HG02938 (cell line): ENCODE measurements at regions not wholly inside any gene's neighbourhood (a gene's known extent, or its start where the extent isn't known, plus 50 kb on each side); places are given as distances from the start of the nearest gene placed in this dataset.

ENCODE experiments used
- ATAC-seq: cut with Tn5 transposase; IDR thresholded peaks from one replicate; pipeline ENCODE4 v1.9.1; 2021; ENCODE audit warnings: mild to moderate bottlenecking, moderate library complexity; ENCODE audit not compliant: unreplicated experiment

- no peak for ATAC-seq
These were observed 82.0 kb upstream of the DHX15 start for GRCh38 chr4:24666316-24666715.

GRCh38 chr4:24666816-24667477, 82.6 kb upstream of the DHX15 start:
- ATAC-seq = no peak

DNA sequence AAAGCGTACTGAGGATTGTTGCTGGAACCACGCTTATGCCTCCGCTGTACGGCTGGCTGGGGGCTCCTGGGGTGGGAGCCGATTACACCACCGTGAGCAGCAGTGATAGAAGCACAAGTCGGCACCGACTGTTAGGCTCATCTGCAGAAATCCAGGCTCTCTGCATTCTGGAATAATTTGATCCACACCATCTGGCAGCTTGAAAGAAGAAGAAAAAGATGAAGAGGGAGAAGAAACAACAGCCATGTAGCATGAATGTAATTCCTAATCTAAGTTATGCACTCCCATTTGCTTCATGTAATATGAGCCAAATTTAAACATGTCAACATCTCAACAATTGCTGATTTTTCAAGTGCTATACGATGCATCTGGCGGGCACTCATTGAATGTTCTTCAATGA, 84.6 kb upstream of the DHX15 start:
- ATAC-seq = no peak

- no peak for ATAC-seq
These were observed 85.4 kb upstream of the DHX15 start for GRCh38 chr4:24669751-24670150.

- no peak for ATAC-seq
These were observed 87.5 kb upstream of the DHX15 start for GRCh38 chr4:24671849-24672248.

GRCh38 chr4:24672880-24673279, 88.5 kb upstream of the DHX15 start:
- ATAC-seq = no peak

DNA sequence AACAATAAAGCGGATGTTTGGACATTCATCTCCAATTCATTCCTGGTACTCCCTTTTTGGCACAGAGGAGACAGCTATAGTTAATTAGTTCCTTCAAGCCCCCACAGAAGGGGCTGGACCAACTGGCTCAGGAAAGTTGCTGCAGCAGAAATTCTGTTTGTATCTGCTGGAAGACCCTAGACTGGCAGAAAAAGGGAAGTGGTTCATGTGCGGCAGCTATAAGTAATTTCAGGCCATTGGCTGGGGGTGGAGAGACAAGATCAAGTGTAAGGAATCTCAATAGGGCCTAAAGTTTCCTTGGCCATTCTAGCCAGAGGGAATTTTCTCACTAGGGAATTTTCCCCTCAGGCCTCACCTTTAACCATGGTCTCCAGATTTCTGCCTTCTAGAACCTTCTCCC, 89.9 kb upstream of the DHX15 start:
- no peak for ATAC-seq

DNA sequence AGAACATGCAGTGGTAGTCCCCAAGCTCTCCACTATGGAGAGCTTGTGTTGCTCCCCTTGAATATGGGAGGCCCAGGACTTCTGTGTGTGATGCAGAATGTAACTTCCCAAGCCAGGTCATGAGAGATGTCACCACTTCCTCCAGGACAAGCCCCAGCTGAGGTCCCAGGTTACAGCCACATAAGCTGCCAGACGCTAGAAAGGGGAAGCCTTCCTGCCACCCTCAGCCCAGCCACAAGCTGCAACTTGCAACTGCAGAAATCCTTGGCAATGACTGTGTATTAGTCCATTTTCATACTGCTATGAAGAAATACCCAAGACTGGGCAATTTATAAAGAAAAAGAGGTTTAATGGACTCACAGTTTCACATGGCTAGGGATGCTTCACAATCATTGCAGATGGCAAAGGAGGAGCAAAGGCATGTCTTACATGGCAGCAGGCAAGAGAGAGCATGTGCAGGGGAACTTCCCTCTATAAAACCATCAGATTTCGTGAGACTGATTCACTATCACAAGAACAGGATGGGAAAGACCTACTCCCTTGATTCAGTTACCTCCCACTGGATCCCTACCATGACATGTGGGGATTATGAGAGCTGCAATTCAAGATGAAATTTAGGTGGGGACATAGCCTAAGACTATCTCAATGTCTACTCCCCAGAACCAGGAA, 91.5 kb upstream of the DHX15 start:
- no peak for ATAC-seq

DNA sequence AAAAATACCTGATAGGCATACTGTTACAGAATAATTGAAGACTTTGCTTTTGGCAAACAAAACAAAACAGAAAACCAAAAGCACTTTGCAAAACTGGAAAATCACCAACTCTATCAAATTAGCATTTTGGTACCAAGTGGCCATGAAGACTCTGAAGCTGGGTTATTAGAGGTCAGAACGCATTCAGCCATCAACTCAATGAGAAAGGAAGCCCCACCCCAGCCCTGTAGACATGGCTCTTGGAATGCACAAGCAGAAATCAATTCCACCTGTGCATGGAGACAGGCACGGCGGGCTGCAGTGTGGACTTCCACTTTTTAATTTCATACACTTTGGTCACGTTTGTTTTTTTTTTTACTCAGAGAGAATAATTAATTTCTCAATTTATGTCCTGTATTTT, 93.6 kb upstream of the DHX15 start:
- ATAC-seq = no peak

DNA sequence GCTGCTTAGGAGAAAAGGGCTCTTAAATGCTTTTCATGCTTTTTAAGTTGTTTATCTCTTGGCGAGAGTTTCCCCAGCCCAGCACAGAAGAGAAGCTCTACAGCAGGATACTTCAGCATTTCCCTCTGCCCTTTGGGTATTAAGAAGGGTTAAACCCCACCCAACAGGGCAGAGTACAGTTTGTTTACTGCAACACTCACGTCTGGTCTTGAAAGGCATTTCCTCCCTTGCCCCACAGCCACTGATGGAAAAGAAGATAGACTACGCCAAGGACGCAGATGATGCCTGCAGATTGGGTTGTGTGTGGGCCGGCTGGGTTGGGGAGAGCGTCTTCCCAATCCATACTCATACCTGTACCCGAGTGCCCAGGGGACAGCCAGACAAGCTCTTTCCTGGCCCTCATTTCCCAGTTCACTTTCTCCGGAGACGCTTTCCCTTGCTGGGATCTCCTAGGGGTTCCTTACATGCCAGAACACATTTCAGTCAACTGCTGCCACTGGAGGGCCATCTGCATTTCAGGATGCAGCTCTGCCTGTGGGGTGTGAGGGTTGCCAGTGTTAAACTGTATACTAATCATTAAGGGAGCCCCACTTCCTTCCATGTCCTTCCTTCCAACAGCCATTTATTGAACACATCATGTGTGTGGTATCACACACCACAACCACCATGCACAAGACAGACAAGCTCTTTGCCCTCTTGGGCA, 96.5 kb upstream of the DHX15 start:
- no peak for ATAC-seq

- ATAC-seq = no peak
These were observed 98.8 kb upstream of the DHX15 start for GRCh38 chr4:24683116-24683515.

GRCh38 chr4:24686866-24687692, 102.7 kb upstream of the DHX15 start:
- ATAC-seq = no peak

- ATAC-seq = no peak
These were observed 104.1 kb upstream of the DHX15 start for GRCh38 chr4:24688453-24688852.

- no peak for ATAC-seq
These were observed 104.9 kb upstream of the DHX15 start for GRCh38 chr4:24689212-24689611.

GRCh38 chr4:24690436-24690835, 104.9 kb upstream of the SOD3 start:
- no peak for ATAC-seq

- no peak for ATAC-seq
These were observed 101.7 kb upstream of the SOD3 start for GRCh38 chr4:24693636-24694035.

- no peak for ATAC-seq
These were observed 95.3 kb upstream of the SOD3 start for GRCh38 chr4:24700118-24700517.

DNA sequence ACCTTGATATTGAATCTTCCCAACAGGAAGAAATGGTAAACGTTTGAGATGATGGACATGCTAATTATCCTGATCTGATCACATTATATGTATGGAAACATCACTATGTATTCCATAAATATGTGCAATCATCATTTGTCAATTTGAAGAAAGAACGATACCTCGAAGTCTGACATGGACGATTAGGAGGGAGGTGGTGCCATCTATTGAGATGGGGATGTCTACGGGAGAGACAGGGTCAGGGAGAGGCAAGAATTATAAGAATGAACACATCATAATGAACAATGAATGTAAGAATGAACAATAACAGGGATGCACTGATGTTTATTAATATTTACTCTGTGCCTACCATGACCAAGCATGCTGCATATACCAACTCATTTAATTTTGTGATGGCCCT, 93.7 kb upstream of the SOD3 start:
- no peak for ATAC-seq

DNA sequence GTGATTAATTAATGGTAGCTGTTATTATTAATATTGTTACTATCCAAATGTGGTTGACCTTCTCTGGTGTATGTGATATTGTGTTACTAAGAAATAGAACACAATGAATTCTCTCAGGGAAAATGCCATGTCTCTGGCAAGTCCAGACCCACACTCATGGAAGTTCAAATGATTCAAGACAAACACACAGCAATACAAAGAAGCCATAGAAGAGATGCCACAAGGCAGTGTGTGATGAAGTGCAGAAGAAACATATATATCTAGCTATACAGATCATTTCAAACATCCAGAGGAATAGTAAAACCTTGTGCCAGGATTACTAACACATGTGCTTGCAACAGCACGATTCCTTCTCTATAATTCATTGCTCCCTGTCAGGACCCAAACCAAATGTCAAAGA, 93.1 kb upstream of the SOD3 start:
- ATAC-seq = no peak

DNA sequence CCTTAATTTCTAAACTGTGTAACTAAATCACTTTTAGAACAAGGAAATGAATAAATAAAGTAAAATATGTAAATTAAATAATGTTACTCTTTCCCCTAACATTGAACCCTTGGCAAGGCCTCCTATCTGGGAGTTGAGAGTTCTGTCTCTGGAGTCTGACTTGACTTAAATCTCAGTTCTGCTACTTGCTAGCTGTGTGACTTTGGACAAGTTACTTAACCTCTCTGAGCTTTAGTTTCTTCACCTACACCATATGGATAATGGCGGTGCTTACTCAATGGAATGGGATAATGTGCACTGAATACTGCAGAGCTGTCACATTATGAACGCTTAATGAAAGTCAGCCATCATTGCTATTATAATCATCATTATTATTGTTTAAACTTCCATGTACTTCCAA, 92.1 kb upstream of the SOD3 start:
- ATAC-seq = no peak

- ATAC-seq = no peak
These were observed 91.2 kb upstream of the SOD3 start for GRCh38 chr4:24704149-24704548.
